Epithelial cell of proximal tubule (primary cell): ENCODE measurements at regions not wholly inside any gene's neighbourhood (a gene's known extent, or its start where the extent isn't known, plus 50 kb on each side); places are given as distances from the start of the nearest gene placed in this dataset.
A peak's percentile ranks its signal among the peaks of the same experiment; 100 is the strongest.

Source experiments
- DNase-seq: peaks from one replicate; pipeline ENCODE4 v3.0.0-alpha.2; 2011; ENCODE audit warnings: low read depth
- H3K4me3 ChIP-seq: 2 replicates; pipeline ENCODE4 v1.5.1; 2011; ENCODE audit warnings: low read depth, mild to moderate bottlenecking, low read length
- CTCF ChIP-seq: conservative IDR thresholded peaks from 2 replicates; pipeline ENCODE4 v1.5.1; 2012; ENCODE audit warnings: low read depth, mild to moderate bottlenecking, low read length

GRCh38 chr19:30696514-30696913 is 324.3 kb downstream of the ZNF536 start:
- TF ChIP-seq CTCF: peak; percentile 37
- no peak for DNase-seq
- H3K4me3 ChIP-seq: no peak overlapping the region

- DNase-seq: no peak
- no peak for TF ChIP-seq CTCF
- no peak overlapping the region for H3K4me3 ChIP-seq
Measured at GRCh38 chr19:30695171-30695875, 323.1 kb downstream of the ZNF536 start.

- TF ChIP-seq CTCF: no peak
- no peak for DNase-seq
- H3K4me3 ChIP-seq: no peak overlapping the region
Measured at GRCh38 chr19:30694156-30694755, 322.1 kb downstream of the ZNF536 start.

- no peak overlapping the region for H3K4me3 ChIP-seq
- no peak for DNase-seq
- TF ChIP-seq CTCF: no peak
Measured at GRCh38 chr19:30692879-30693503, 320.8 kb downstream of the ZNF536 start.

GRCh38 chr19:30692181-30692811 is 320.1 kb downstream of the ZNF536 start:
- no peak overlapping the region for H3K4me3 ChIP-seq
- no peak for TF ChIP-seq CTCF
- no peak for DNase-seq

GRCh38 chr19:30691819-30692166 is 319.6 kb downstream of the ZNF536 start:
- no peak for TF ChIP-seq CTCF
- DNase-seq: no peak
- H3K4me3 ChIP-seq: no peak overlapping the region
